Osteocyte (in vitro differentiated cells): ENCODE measurements at regions not wholly inside any gene's neighbourhood (a gene's known extent, or its start where the extent isn't known, plus 50 kb on each side); places are given as distances from the start of the nearest gene placed in this dataset.

Experiments used
- DNase-seq: peaks from one replicate; pipeline ENCODE4 v3.0.0; 2021; ENCODE audit warnings: mixed read lengths; ENCODE audit not compliant: unreplicated experiment; ENCODE audit errors: extremely low spot score
- H3K27ac Mint-ChIP-seq: one replicate; pipeline ENCODE4 v1.8.0; 2021; ENCODE audit warnings: mild to moderate bottlenecking, mixed read lengths; ENCODE audit not compliant: unreplicated experiment
- H3K27me3 Mint-ChIP-seq: one replicate; pipeline ENCODE4 v1.8.0; 2021; ENCODE audit warnings: mixed read lengths; ENCODE audit not compliant: unreplicated experiment
- H3K36me3 Mint-ChIP-seq: one replicate; pipeline ENCODE4 v1.8.0; 2021; ENCODE audit warnings: mixed read lengths; ENCODE audit not compliant: unreplicated experiment
- H3K4me1 Mint-ChIP-seq: one replicate; pipeline ENCODE4 v1.8.0; 2021; ENCODE audit warnings: mixed read lengths; ENCODE audit not compliant: unreplicated experiment
- H3K4me3 Mint-ChIP-seq: one replicate; pipeline ENCODE4 v1.8.0; 2021; ENCODE audit warnings: mild to moderate bottlenecking, moderate library complexity, mixed read lengths; ENCODE audit not compliant: unreplicated experiment
- H3K9me3 Mint-ChIP-seq: one replicate; pipeline ENCODE4 v1.8.0; 2021; ENCODE audit warnings: mixed read lengths; ENCODE audit not compliant: unreplicated experiment
- TF ChIP-seq, protein P1 (sequence below): fragments of 200-600 bp; sonication (generic); IDR thresholded peaks from 2 replicates; pipeline ENCODE4 v1.5.0; 2021; ENCODE audit warnings: antibody characterized with exemption, mild to moderate bottlenecking, moderate library complexity

DNA sequence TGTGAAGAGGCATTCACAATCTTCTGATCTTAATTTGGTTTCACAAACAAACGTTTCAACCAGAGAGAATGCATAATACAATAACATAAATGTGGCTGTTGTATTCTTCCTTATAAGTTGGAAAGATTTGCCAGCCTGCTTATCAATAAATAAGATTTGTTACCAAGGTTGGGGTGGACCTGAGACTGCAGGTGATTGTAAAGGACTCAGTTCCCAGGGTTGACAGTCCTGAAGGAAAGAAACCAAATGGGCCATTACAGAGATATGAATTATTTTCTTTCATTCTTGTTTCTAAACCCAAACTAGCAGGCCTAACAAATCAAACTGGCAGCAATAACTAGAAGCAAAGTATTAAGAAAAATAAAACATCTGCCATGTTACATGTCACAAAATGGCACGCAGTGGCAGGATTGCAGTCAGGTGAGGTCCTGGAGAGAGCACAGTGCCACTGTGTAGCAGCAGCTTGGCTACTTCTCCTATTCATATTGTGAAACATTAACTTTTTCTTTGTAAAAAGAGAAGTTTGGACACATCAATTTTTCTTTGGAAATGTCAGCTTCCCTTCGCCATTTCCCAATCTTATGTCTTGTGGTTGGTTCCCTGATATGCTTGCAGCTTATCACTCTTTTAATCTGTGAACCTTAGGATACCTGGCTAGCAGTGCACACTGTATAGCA is 133.8 kb upstream of the EMCN start:
- Mint-ChIP-seq H3K9me3 (no peaks in the 10 kb centered on the region), H3K27me3 (no peaks in the 10 kb centered on the region), H3K27ac (no peak overlapping the region), H3K4me3 (no peak overlapping the region), H3K36me3 (no peaks in the 10 kb centered on the region), H3K4me1 (no peaks in the 10 kb centered on the region)
- no peak for DNase-seq
- TF ChIP-seq, protein P1, sequence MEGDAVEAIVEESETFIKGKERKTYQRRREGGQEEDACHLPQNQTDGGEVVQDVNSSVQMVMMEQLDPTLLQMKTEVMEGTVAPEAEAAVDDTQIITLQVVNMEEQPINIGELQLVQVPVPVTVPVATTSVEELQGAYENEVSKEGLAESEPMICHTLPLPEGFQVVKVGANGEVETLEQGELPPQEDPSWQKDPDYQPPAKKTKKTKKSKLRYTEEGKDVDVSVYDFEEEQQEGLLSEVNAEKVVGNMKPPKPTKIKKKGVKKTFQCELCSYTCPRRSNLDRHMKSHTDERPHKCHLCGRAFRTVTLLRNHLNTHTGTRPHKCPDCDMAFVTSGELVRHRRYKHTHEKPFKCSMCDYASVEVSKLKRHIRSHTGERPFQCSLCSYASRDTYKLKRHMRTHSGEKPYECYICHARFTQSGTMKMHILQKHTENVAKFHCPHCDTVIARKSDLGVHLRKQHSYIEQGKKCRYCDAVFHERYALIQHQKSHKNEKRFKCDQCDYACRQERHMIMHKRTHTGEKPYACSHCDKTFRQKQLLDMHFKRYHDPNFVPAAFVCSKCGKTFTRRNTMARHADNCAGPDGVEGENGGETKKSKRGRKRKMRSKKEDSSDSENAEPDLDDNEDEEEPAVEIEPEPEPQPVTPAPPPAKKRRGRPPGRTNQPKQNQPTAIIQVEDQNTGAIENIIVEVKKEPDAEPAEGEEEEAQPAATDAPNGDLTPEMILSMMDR: no peak

DNA sequence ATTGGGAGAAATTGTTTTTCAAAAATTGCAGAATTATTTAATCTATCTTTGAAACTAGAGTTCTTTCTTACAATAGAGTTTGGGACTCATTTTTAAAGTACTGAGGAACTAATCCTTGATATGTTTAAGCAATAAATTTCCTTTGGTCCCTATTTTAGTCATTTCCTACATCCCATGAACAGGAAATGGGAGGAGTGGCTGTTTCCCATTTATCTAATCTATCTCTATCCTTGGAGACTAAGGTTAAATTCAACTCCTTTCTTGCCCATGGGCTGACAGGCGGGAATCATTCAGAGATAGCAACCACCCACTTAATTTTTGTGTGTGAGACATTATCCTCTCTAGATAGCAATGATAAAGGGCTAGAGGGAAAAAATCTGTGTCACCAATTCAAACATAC is 131.6 kb upstream of the EMCN start:
- TF ChIP-seq, protein P1: no peak
- H3K4me3 Mint-ChIP-seq: no peak overlapping the region
- H3K27ac Mint-ChIP-seq: no peak overlapping the region
- no peaks in the 10 kb centered on the region for H3K4me1 Mint-ChIP-seq
- no peak for DNase-seq
- no peaks in the 10 kb centered on the region for H3K27me3 Mint-ChIP-seq
- H3K9me3 Mint-ChIP-seq: no peaks in the 10 kb centered on the region
- H3K36me3 Mint-ChIP-seq: no peaks in the 10 kb centered on the region

DNA sequence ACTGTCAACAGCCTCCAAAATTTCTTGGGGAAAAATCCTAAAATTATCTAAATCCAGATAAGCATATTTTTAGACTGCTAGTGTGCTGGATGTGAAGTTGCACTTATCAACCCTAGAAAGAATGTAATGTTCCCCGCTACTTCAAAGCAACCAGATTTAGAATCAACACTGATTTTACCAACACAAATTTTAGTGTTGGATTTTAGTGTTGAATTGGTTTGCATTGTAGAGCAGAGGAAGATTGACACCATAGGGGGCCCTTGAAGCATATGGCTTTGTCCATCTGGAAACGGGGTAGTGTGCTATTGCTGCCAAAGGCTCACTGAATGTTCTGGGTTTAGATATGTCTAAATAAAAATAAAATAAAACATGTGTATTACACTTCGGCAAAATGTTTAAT is 126.3 kb upstream of the EMCN start:
- no peaks in the 10 kb centered on the region for H3K9me3 Mint-ChIP-seq
- no peak overlapping the region for H3K27ac Mint-ChIP-seq
- DNase-seq: no peak
- no peak overlapping the region for H3K4me3 Mint-ChIP-seq
- H3K36me3 Mint-ChIP-seq: no peaks in the 10 kb centered on the region
- peaks cover 4% of the 10 kb centered on the region for H3K27me3 Mint-ChIP-seq
- TF ChIP-seq, protein P1: no peak
- H3K4me1 Mint-ChIP-seq: no peaks in the 10 kb centered on the region

DNA sequence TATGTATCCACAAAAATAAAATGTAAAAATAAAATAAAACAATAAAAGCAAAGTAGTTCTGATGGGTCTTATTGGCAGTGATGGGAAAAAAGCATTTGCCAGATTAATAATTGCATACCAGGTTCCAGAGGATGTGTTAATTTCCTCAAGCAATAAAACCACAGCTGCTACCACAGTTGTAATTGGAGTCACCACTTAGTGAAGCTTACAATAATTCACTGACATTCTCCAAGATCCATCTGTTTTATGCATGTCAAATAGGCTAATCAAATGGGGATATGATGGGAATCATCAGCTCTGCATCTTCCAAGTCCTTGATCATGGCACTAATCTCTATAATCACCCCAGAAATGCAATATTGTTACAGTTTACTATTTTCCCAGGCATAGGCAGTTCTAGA is 123.5 kb upstream of the EMCN start:
- Mint-ChIP-seq H3K4me3 (no peak overlapping the region), H3K4me1 (no peaks in the 10 kb centered on the region), H3K27me3 (peaks cover 6% of the 10 kb centered on the region), H3K27ac (no peak overlapping the region), H3K9me3 (peaks cover 9% of the 10 kb centered on the region), H3K36me3 (peaks cover 2% of the 10 kb centered on the region)
- TF ChIP-seq, protein P1: no peak
- DNase-seq: no peak

DNA sequence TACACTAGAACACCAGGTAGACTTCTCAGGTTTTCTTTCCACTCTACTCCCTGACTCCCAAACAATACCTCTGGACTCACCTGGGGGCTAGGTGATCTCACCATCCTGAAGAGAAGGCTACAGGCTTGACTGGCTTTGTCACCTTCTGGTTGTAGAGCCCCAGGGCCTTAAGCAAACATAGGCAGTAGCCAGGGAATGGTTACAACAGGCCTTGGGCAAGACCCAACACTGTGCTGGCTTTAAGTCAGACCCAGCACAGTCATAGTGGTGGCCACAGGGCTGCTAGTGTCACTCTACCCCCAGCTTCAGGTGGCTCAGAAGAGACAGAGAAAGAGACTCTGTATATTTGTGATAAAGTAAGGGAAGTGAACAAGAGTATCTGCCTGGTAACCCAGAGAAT is 118.1 kb upstream of the EMCN start:
- no peaks in the 10 kb centered on the region for H3K4me1 Mint-ChIP-seq
- no peak overlapping the region for H3K27ac Mint-ChIP-seq
- no peak for DNase-seq
- H3K36me3 Mint-ChIP-seq: peaks cover 2% of the 10 kb centered on the region
- H3K27me3 Mint-ChIP-seq: peaks cover 6% of the 10 kb centered on the region
- H3K9me3 Mint-ChIP-seq: peaks cover 9% of the 10 kb centered on the region
- no peak overlapping the region for H3K4me3 Mint-ChIP-seq
- TF ChIP-seq, protein P1: no peak
